ENCODE measurements at regions not wholly inside any gene's neighbourhood (a gene's known extent, or its start where the extent isn't known, plus 50 kb on each side); places are given as distances from the start of the nearest gene placed in this dataset.
"Not testable (repeated sequence)": the region's sequence is repeated elsewhere in the genome, so short reads cannot be mapped to it uniquely, and the experiment has no call there.

DNA sequence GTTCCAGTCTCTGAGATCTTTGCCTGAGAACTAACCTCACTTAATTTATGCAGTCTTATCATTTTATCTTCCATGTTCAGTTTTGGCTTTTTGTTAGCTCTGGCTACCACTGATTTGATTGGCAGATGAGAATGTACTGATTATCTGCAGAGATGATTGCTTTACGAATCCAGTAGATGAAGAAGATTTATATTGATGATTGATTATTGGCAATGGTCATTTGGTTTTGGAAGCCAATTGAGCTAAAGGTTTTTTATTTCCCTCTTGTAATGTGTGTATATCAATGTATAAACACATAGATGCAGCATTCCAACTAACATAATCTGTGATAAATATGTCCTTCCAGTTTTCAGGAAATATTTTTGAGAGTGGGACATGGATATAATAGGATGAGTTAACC is 763.6 kb downstream of the CDH11 start:
- no peak for DNase-seq (ENCODE audit: low read depth, low spot score)
- H3K9me3 ChIP-seq (ENCODE audit: low read depth, low read length) = no peaks in the 10 kb centered on the region
- H3K4me3 ChIP-seq = no peak overlapping the region
- H3K36me3 ChIP-seq (ENCODE audit: insufficient read depth, low read length) = no peaks in the 10 kb centered on the region
- no peak overlapping the region for H3K9ac ChIP-seq (ENCODE audit: insufficient read length)
- H3K27ac ChIP-seq = no peak overlapping the region
- TF ChIP-seq FOXP2 (optimal IDR thresholded peaks at IDR 0.05; ENCODE audit: control extremely low read depth, extremely low read length, insufficient read depth) (no peak), EZH2 (IDR thresholded peaks at IDR 0.05) (no peak), POLR2AphosphoS5 (IDR thresholded peaks at IDR 0.05; ENCODE audit: borderline replicate concordance, low read depth, low read length) (no peak)

DNA sequence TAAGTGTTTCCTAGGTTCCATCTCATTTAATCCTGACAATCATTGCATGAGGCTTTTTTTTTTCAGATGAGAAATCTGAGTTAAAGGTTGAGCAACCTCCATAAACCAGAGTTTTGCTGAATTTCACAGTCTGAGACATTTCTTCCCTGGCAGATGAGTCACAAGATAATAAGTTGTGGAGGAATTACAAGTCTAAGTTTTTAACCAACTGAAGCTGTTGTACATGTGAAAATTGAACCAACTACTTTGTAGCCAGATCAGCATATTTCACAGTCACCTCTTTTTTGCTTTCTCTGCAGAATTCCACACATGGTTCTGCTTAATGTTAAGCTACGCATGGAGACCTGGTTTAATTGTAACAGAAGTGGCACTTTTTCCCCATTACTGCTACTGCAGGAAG is 765.6 kb downstream of the CDH11 start:
- no peak for TF ChIP-seq EZH2 (IDR thresholded peaks at IDR 0.05)
- peak; percentile 56; the same call in 1 of the 2 replicates for TF ChIP-seq POLR2AphosphoS5 (IDR thresholded peaks at IDR 0.05; ENCODE audit: borderline replicate concordance, low read depth, low read length)
- no peaks in the 10 kb centered on the region for H3K9me3 ChIP-seq (ENCODE audit: low read depth, low read length)
- peak overlapping the region; percentile 61 for H3K4me3 ChIP-seq
- H3K9ac ChIP-seq (ENCODE audit: insufficient read length) = peak overlapping the region; percentile 77
- H3K27ac ChIP-seq = peak overlapping the region; percentile 97
- peak; percentile 82 for DNase-seq (ENCODE audit: low read depth, low spot score)
- no peaks in the 10 kb centered on the region for H3K36me3 ChIP-seq (ENCODE audit: insufficient read depth, low read length)

DNA sequence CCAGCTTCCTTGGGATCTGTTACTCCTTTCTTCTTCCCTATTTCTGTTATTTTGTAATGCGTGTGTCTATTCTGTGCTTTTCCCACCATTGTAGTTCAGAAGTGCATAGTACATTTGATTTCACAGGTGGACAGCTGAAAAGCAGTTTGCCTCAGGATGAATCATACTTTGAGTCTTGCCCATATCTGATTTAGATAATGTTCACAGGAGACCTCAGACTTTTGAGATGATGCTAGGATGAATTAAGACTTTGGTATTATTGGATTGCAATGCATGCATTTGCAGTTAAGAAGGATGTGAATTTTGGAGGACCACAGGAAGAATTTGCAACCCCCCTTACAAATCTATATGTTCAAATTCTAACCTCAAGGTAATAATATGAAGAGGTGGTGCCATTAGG is 769.6 kb downstream of the CDH11 start:
- H3K27ac ChIP-seq = no peak overlapping the region
- no peaks in the 10 kb centered on the region for H3K36me3 ChIP-seq (ENCODE audit: insufficient read depth, low read length)
- H3K9me3 ChIP-seq (ENCODE audit: low read depth, low read length) = no peaks in the 10 kb centered on the region
- no peak for DNase-seq (ENCODE audit: low read depth, low spot score)
- TF ChIP-seq EZH2 (IDR thresholded peaks at IDR 0.05) = no peak
- TF ChIP-seq FOXP2 (optimal IDR thresholded peaks at IDR 0.05; ENCODE audit: control extremely low read depth, extremely low read length, insufficient read depth) = no peak
- no peak for TF ChIP-seq POLR2AphosphoS5 (IDR thresholded peaks at IDR 0.05; ENCODE audit: borderline replicate concordance, low read depth, low read length)
- no peak overlapping the region for H3K9ac ChIP-seq (ENCODE audit: insufficient read length)
- H3K4me3 ChIP-seq = no peak overlapping the region

DNA sequence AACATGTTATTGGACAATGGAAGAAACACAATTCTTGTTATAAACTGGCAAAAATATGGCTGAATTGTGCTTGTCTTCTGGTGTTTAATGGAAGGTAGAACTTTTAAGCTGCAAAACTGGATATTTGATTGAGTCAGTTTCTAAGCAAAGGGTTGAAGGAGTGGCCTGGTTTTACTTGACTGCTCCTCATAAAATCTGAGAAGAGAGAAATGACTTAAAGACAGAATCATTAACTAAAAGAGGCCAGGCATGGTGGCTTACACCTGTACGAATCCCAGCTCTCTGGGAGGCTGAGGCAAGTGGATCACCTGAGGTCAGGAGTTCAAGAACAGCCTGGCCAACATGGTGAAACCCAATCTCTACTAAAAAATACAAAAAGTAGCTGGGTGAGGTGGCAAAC is 770.7 kb downstream of the CDH11 start:
- Histone ChIP-seq H3K36me3 (ENCODE audit: insufficient read depth, low read length) (no peaks in the 10 kb centered on the region), H3K9ac (ENCODE audit: insufficient read length) (no peak overlapping the region), H3K9me3 (ENCODE audit: low read depth, low read length) (no peaks in the 10 kb centered on the region), H3K27ac (no peak overlapping the region), H3K4me3 (no peak overlapping the region)
- no peak for DNase-seq (ENCODE audit: low read depth, low spot score)
- TF ChIP-seq FOXP2 (optimal IDR thresholded peaks at IDR 0.05; ENCODE audit: control extremely low read depth, extremely low read length, insufficient read depth) (no peak), EZH2 (IDR thresholded peaks at IDR 0.05) (no peak), POLR2AphosphoS5 (IDR thresholded peaks at IDR 0.05; ENCODE audit: borderline replicate concordance, low read depth, low read length) (no peak)

DNA sequence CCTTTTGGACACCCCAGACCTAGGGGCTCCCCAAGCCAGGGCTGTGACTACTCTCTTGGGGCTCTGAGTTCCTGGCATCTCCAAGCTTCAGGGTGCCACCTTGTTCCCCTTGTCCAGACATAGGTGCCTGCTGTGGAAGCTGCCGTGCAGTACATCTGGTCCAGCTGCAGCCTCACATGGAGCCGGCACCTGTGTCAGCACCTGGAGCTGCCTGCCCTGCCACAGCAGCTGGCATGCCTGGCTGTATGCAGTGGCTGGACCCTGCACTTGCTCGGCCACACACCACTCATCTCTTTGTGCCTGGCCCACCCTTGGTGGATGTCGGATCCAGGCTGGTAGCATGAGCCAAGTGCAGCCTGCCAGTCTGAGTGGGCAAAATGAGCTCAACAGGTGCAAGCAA is 775.8 kb downstream of the CDH11 start:
- DNase-seq (ENCODE audit: low read depth, low spot score) = no peak
- no peaks in the 10 kb centered on the region for H3K36me3 ChIP-seq (ENCODE audit: insufficient read depth, low read length)
- TF ChIP-seq EZH2 (IDR thresholded peaks at IDR 0.05) (no peak), FOXP2 (optimal IDR thresholded peaks at IDR 0.05; ENCODE audit: control extremely low read depth, extremely low read length, insufficient read depth) (no peak), POLR2AphosphoS5 (IDR thresholded peaks at IDR 0.05; ENCODE audit: borderline replicate concordance, low read depth, low read length) (no peak)
- H3K9me3 ChIP-seq (ENCODE audit: low read depth, low read length) = no peaks in the 10 kb centered on the region
- no peak overlapping the region for H3K27ac ChIP-seq
- H3K9ac ChIP-seq (ENCODE audit: insufficient read length) = no peak overlapping the region
- H3K4me3 ChIP-seq = no peak overlapping the region

DNA sequence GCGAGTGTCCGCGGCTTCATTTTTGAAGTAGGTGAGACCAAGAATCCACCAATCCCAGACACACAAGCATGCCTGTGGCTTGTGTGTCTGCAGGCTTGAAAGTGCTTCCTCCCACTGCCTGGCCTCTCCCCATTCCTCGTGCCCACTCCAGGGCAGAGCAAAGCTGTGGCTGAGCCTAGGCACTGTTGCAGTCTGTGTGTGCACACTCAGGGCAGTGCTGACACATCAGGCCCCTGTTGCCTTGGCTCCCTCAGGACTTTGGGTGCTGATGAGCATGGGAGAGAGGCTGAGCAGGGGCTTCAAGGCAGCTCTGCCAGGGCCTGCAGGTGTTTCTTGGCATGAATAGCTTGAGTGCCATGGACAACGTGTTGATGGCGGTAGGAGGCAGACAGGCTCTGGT is 776.7 kb downstream of the CDH11 start:
- no peaks in the 10 kb centered on the region for H3K9me3 ChIP-seq (ENCODE audit: low read depth, low read length)
- H3K36me3 ChIP-seq (ENCODE audit: insufficient read depth, low read length) = no peaks in the 10 kb centered on the region
- no peak overlapping the region for H3K27ac ChIP-seq
- H3K4me3 ChIP-seq = no peak overlapping the region
- DNase-seq (ENCODE audit: low read depth, low spot score) = no peak
- TF ChIP-seq FOXP2 (optimal IDR thresholded peaks at IDR 0.05; ENCODE audit: control extremely low read depth, extremely low read length, insufficient read depth) (no peak), EZH2 (IDR thresholded peaks at IDR 0.05) (no peak)
- no peak overlapping the region for H3K9ac ChIP-seq (ENCODE audit: insufficient read length)

DNA sequence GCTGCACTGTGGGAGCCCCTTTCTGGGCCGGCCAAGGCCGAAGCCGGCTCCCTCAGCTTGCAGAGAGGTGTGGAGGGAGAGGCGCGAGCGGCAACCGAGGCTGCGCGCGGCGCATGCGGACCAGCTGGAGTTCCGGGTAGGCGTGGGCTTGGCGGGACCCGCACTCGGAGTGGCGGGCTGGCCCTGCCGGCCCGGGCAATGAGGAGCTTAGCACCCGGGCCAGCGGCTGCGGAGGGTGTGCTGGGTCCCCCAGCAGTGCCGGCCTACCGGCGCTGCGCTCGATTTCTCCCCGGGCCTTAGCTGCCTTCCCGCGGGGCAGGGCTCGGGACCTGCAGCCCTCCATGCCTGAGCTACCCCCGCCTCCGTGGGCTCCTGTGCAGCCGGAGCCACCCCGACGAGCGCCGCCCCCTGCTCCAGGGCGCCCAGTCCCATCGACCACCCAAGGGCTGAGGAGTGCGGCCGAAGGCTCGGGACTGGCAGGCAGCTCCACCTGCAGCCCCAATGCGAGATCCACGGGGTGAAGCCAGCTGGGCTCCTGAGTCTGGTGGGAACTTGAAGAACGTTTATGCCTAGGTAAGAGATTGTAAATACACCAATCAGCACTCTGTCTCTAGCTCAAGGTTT is 777.9 kb downstream of the CDH11 start:
- H3K27ac ChIP-seq; H3K9ac ChIP-seq (ENCODE audit: insufficient read length); H3K9me3 ChIP-seq (ENCODE audit: low read depth, low read length); H3K4me3 ChIP-seq; H3K36me3 ChIP-seq (ENCODE audit: insufficient read depth, low read length); DNase-seq (ENCODE audit: low read depth, low spot score): not testable (repeated sequence)

DNA sequence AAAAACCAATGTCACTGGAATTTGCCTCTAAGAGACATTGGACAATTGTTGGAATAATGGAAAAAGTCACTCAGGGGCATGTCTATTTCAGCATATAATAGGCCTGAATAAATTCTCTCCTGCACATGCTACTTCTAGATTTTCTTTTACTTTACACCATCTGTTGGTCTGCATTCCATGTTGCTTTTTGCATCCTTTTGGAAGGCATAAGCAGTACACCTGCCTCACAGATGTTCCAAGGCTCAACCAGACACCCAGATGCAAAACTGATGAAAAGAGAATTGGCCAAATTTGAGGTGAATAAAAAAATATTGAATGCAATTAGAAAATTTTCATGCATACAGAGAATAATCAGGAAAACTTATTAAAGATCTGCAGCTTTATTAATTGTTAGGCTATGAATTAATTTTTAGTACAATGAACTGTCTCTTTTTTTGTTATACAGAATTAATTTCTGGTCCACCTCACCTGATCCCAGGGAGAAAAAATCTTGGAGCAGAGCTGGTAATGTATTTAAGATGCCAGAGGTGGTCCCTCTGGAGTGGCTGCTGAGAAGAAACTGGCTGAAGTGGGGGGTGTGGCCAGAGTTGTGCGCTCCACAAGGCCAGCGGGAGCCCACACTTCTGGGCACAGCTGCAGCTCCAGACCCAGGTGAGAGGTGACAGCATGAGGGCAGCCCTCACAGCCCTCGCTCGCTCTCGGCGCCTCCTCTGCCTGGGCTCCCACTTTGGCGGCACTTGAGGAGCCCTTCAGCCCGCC is 778.6 kb downstream of the CDH11 start:
- no peak for DNase-seq (ENCODE audit: low read depth, low spot score)
- TF ChIP-seq FOXP2 (optimal IDR thresholded peaks at IDR 0.05; ENCODE audit: control extremely low read depth, extremely low read length, insufficient read depth) (no peak), POLR2AphosphoS5 (IDR thresholded peaks at IDR 0.05; ENCODE audit: borderline replicate concordance, low read depth, low read length) (no peak), EZH2 (IDR thresholded peaks at IDR 0.05) (no peak)
- no peaks in the 10 kb centered on the region for H3K36me3 ChIP-seq (ENCODE audit: insufficient read depth, low read length)
- H3K4me3 ChIP-seq = no peak overlapping the region
- no peak overlapping the region for H3K27ac ChIP-seq
- no peaks in the 10 kb centered on the region for H3K9me3 ChIP-seq (ENCODE audit: low read depth, low read length)
- H3K9ac ChIP-seq (ENCODE audit: insufficient read length) = no peak overlapping the region

DNA sequence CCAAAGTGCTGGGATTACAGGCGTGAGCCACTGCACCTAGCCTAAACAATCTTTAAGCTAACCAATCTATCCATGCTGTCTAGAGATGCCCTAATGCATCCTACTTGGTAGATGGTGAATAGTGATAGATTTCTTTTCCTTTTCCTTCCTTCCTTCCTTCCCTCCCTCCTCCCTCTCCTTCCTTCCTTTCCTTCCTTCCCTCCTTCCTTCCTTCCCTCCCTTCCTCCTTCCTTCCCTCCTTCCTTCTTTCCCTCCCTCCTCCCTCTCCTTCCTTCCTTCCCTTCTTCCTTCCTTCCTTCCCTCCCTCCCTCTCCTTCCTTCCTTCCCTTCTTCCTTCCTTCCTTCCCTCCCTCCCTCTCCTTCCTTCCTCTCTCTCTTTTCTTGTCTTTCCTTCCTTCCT is 780.5 kb downstream of the CDH11 start:
- not testable (repeated sequence) for H3K27ac ChIP-seq; H3K9me3 ChIP-seq (ENCODE audit: low read depth, low read length); H3K36me3 ChIP-seq (ENCODE audit: insufficient read depth, low read length); H3K9ac ChIP-seq (ENCODE audit: insufficient read length); DNase-seq (ENCODE audit: low read depth, low spot score); H3K4me3 ChIP-seq

All from SK-N-MC (cell line).